Stomach smooth muscle (tissue), 2 donors: ENCODE measurements at regions not wholly inside any gene's neighbourhood (a gene's known extent, or its start where the extent isn't known, plus 50 kb on each side); places are given as distances from the start of the nearest gene placed in this dataset.

Experiments
- H3K27ac ChIP-seq: one replicate; pipeline ENCODE4 v1.7.0; 2013; ENCODE audit warnings: mild to moderate bottlenecking, low read length, inconsistent platforms
- H3K27me3 ChIP-seq, 2 donors: one replicate each; pipeline ENCODE4 v1.7.0; 2013; ENCODE audit warnings: low read length in 2 of 2; ENCODE audit not compliant: insufficient read depth in 2 of 2, control insufficient read depth in 1 of 2
- H3K36me3 ChIP-seq, 2 donors: one replicate each; pipeline ENCODE4 v1.7.0; 2013; ENCODE audit warnings: low read length in 2 of 2; ENCODE audit not compliant: control insufficient read depth in 2 of 2, insufficient read depth in 2 of 2
- H3K4me1 ChIP-seq: one replicate; pipeline ENCODE4 v1.7.0; 2013; ENCODE audit warnings: low read length; ENCODE audit not compliant: control insufficient read depth, insufficient read depth
- H3K4me3 ChIP-seq, 2 donors: one replicate each; pipeline ENCODE4 v1.7.0; 2013; ENCODE audit warnings: low read length in 2 of 2
- H3K9ac ChIP-seq, 2 donors: one replicate each; pipeline ENCODE4 v1.7.0; 2013; ENCODE audit warnings: low read length in 2 of 2, mild to moderate bottlenecking in 1 of 2
- H3K9me3 ChIP-seq, 2 donors: one replicate each; pipeline ENCODE4 v1.7.0; 2013; ENCODE audit warnings: low read length in 2 of 2; ENCODE audit not compliant: control insufficient read depth in 2 of 2
- donor health status: healthy.
- donor health status: Pancreatic carcinoma.

DNA sequence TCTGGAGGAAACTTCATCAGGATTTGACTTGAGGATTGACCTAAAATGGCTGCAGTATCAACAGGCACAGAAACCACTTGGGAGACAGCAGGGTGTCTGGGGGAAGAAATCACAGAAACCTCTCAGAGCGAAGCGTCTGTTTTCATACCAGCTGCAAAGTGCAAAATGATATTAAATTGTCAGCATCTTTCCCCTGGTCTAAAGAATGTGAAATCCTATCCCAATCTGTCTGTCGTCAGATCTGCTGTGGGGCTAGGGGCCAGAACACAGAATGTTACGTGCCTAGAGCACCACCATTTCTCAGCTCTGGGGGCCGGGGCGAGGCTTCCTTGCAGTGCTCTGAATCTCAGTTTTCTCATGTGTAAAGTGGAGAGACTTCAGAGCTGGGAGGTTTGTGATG is 54.1 kb upstream of the MYCN start:
- Histone ChIP-seq H3K4me3 (no peak overlapping the region), H3K9me3 (peaks cover 0 to 3% of the 10 kb centered on the region in 2 donors), H3K27ac (no peak overlapping the region), H3K27me3 (no peaks in the 10 kb centered on the region), H3K36me3 (no peaks in the 10 kb centered on the region), H3K9ac (no peak overlapping the region), H3K4me1 (peaks cover 3% of the 10 kb centered on the region)

DNA sequence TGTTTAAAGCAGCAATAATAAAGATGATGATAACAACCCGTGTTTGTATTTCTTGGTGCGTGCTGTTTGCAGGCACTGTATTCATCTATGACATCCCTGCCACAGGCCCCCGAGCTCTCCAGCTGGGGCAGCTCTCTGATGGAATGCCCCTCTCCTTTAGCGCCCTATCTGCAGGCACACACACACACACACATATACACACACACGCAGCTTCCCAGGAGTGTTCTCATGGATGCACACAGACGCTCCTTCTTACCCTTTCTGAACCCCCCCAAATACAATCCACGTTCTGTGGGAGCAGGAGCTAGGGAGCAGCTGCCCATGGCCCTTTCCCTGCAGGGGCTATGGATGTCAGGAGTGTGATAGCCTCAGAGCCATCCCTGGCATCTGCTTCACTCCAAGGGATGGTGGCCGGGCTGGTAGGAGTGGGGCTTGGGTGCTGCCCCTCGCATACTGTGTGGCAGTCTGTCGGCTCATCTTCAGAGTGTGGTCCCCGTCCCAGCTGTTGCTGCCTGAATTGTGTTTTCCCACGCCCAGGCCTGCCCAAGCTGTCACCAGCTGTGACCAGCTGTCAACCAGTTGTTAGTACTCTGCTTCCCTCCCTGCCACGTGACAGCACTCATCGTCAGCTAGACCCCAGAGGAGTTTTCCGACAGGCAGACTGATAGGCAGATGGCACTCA is 50.8 kb upstream of the MYCN start:
- no peaks in the 10 kb centered on the region for H3K36me3 ChIP-seq
- H3K27me3 ChIP-seq = no peaks in the 10 kb centered on the region
- H3K4me1 ChIP-seq = peaks cover 10% of the 10 kb centered on the region
- no peak overlapping the region for H3K9ac ChIP-seq
- no peak overlapping the region for H3K4me3 ChIP-seq
- H3K9me3 ChIP-seq = peaks cover 0 to 3% of the 10 kb centered on the region in 2 donors
- H3K27ac ChIP-seq = no peak overlapping the region

GRCh38 chr2:15890124-15890754 is 50.1 kb upstream of the MYCN start:
- Histone ChIP-seq H3K9me3 (peaks cover 0 to 3% of the 10 kb centered on the region in 2 donors), H3K36me3 (no peaks in the 10 kb centered on the region), H3K27me3 (no peaks in the 10 kb centered on the region), H3K9ac (no peak overlapping the region), H3K27ac (no peak overlapping the region), H3K4me1 (peaks cover 10% of the 10 kb centered on the region), H3K4me3 (no peak overlapping the region)
